GM18873 (cell line): ENCODE measurements at regions not wholly inside any gene's neighbourhood (a gene's known extent, or its start where the extent isn't known, plus 50 kb on each side); places are given as distances from the start of the nearest gene placed in this dataset.

ENCODE experiments used
- ATAC-seq: cut with Tn5 transposase; IDR thresholded peaks from one replicate; pipeline ENCODE4 v1.9.1; 2021; ENCODE audit warnings: mild to moderate bottlenecking, moderate library complexity, moderate number of reproducible peaks; ENCODE audit not compliant: unreplicated experiment, low FRiP score

- ATAC-seq, result no peak
Measured at GRCh38 chr12:125610292-125610691, 545.1 kb downstream of the AACS start.

GRCh38 chr12:125610971-125611370, 545.7 kb downstream of the AACS start:
- ATAC-seq, result no peak

GRCh38 chr12:125614058-125614457, 548.8 kb downstream of the AACS start:
- ATAC-seq, result no peak

GRCh38 chr12:125619723-125620122, 554.5 kb downstream of the AACS start:
- ATAC-seq, result no peak

- no peak for ATAC-seq
Measured at GRCh38 chr12:125633686-125634085, 568.5 kb downstream of the AACS start.

- ATAC-seq, result no peak
Measured at GRCh38 chr12:125634813-125635212, 569.6 kb downstream of the AACS start.

GRCh38 chr12:125639826-125640225, 574.6 kb downstream of the AACS start:
- no peak for ATAC-seq

- ATAC-seq, result no peak
Measured at GRCh38 chr12:125643055-125643454, 577.8 kb downstream of the AACS start.

GRCh38 chr12:125645724-125646123, 580.5 kb downstream of the AACS start:
- ATAC-seq, result no peak

- ATAC-seq, result no peak
Measured at GRCh38 chr12:125650587-125650986, 585.4 kb downstream of the AACS start.

- no peak for ATAC-seq
Measured at GRCh38 chr12:125651625-125652024, 586.4 kb downstream of the AACS start.

GRCh38 chr12:125652681-125653080, 587.4 kb downstream of the AACS start:
- no peak for ATAC-seq

- ATAC-seq, result no peak
Measured at GRCh38 chr12:125657681-125658080, 592.4 kb downstream of the AACS start.

GRCh38 chr12:125674554-125675338, 609.5 kb downstream of the AACS start:
- ATAC-seq, result no peak

- ATAC-seq, result no peak
Measured at GRCh38 chr12:125676366-125676765, 611.1 kb downstream of the AACS start.

- no peak for ATAC-seq
Measured at GRCh38 chr12:125677829-125678228, 612.6 kb downstream of the AACS start.

- no peak for ATAC-seq
Measured at GRCh38 chr12:125678589-125678993, 613.4 kb downstream of the AACS start.

- ATAC-seq, result no peak
Measured at GRCh38 chr12:125683748-125684381, 618.6 kb downstream of the AACS start.

- ATAC-seq, result no peak
Measured at GRCh38 chr12:125684968-125685790, 619.9 kb downstream of the AACS start.

- ATAC-seq, result no peak
Measured at GRCh38 chr12:125685915-125686314, 620.7 kb downstream of the AACS start.

GRCh38 chr12:125687403-125687802, 622.2 kb downstream of the AACS start:
- no peak for ATAC-seq
